ENCODE measurements at regions not wholly inside any gene's neighbourhood (a gene's known extent, or its start where the extent isn't known, plus 50 kb on each side); places are given as distances from the start of the nearest gene placed in this dataset.

DNA sequence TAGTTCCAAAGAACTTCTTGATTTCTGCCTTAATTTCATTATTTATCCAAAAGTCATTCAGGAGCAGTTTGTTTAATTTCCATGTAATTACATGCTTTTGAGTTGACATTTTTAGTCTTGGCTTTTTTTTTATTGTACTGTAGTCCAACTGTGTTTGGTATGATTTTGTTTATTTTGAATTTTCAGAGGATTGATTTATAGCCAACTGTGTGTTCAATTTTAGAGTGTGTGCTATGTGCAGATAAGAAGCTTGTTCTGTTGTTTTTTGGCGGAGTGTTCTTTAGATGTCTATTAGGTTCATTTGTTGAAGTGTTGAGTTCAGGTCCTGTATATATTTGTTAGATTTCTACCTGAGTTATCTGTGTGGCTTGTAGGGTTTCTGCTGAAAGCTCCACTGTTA is 533.6 kb downstream of the TRAM1L1 start:
- no peak for DNase-seq (ENCODE audit: low spot score in 2 of 2)
- H3K4me1 ChIP-seq: no peaks in the 10 kb centered on the region
- H3K36me3 ChIP-seq: no peaks in the 10 kb centered on the region
- no peaks in the 10 kb centered on the region for H3K27me3 ChIP-seq
- H3K4me3 ChIP-seq: no peak overlapping the region
- TF ChIP-seq POLR2A (IDR thresholded peaks at IDR 0.05) (no peak), CTCF (IDR thresholded peaks at IDR 0.05) (no peak), EP300 (IDR thresholded peaks at IDR 0.05) (no peak)
- no peaks in the 10 kb centered on the region for H3K9me3 ChIP-seq
- no peak overlapping the region for H3K27ac ChIP-seq
- 77 to 82% methylated on average over 1 of the region's 1 CpG for whole genome bisulfite sequencing, 2 donors

DNA sequence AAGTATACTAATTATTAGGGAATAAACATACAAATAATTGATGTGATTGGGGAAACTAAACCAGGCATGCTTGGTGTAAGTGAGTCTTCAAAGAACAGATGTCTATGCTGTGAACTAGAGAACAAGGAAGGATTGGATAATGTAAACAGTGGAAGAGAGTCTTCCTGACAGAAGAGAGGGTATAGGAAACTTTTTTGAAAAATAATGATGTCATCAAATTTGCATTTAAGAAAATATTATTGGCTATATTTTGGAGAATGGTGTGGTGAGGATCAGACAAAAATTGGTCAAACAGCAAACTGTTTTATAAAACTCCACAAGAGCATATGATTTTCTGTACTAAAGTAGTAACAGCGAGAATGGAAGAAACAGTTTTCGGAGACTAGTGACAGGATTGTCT is 537.7 kb downstream of the TRAM1L1 start:
- peaks cover 0 to 2% (median 0%) of the 10 kb centered on the region in 4 donors for H3K9me3 ChIP-seq
- H3K36me3 ChIP-seq: no peaks in the 10 kb centered on the region
- no peaks in the 10 kb centered on the region for H3K27me3 ChIP-seq
- no peak for DNase-seq (ENCODE audit: low spot score in 2 of 2)
- no peak overlapping the region for H3K4me3 ChIP-seq
- 96 to 98% methylated on average over 2 of the region's 2 CpGs for WGBS, 2 donors
- TF ChIP-seq EP300 (IDR thresholded peaks at IDR 0.05): no peak
- TF ChIP-seq CTCF (IDR thresholded peaks at IDR 0.05): no peak
- no peak for TF ChIP-seq POLR2A (IDR thresholded peaks at IDR 0.05)
- no peak overlapping the region for H3K27ac ChIP-seq
- no peaks in the 10 kb centered on the region for H3K4me1 ChIP-seq

GRCh38 chr4:116546759-116547158 is 538.6 kb downstream of the TRAM1L1 start:
- 89 to 95% methylated on average over 1 of the region's 1 CpG for WGBS, 2 donors
- no peak for DNase-seq (ENCODE audit: low spot score in 2 of 2)
- TF ChIP-seq CTCF (IDR thresholded peaks at IDR 0.05) (no peak), POLR2A (IDR thresholded peaks at IDR 0.05) (no peak), EP300 (IDR thresholded peaks at IDR 0.05) (no peak)
- peaks cover 0 to 2% (median 0%) of the 10 kb centered on the region in 4 donors for H3K9me3 ChIP-seq
- H3K27me3 ChIP-seq: no peaks in the 10 kb centered on the region
- no peaks in the 10 kb centered on the region for H3K36me3 ChIP-seq
- H3K4me1 ChIP-seq: no peaks in the 10 kb centered on the region
- H3K4me3 ChIP-seq: no peak overlapping the region
- no peak overlapping the region for H3K27ac ChIP-seq

DNA sequence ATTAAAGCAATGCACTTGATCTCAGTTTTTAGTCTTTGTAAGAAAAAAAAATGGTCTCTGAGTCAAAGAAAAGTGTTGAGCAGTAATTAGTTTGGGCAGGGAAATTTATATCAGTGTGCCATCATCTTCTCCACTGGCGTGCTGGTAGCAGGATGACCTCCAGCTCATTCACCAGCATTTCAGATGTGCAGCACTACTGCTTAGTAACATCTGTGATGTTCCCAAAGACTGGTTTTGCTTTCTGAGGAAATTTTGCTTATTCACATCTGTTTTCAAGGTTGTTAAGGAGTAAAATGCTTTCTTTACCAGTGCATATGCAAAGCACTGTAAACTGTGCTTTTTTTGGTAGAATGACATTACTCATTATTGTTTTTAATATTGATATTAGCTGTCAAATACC is 540.4 kb downstream of the TRAM1L1 start:
- H3K4me3 ChIP-seq: no peak overlapping the region
- WGBS, 2 donors: 65 to 77% methylated on average over 1 of the region's 1 CpG
- no peak overlapping the region for H3K27ac ChIP-seq
- H3K4me1 ChIP-seq: no peaks in the 10 kb centered on the region
- no peaks in the 10 kb centered on the region for H3K36me3 ChIP-seq
- peaks cover 0 to 2% (median 0%) of the 10 kb centered on the region in 4 donors for H3K9me3 ChIP-seq
- H3K27me3 ChIP-seq: no peaks in the 10 kb centered on the region
- no peak for DNase-seq (ENCODE audit: low spot score in 2 of 2)
- TF ChIP-seq CTCF (IDR thresholded peaks at IDR 0.05) (no peak), EP300 (IDR thresholded peaks at IDR 0.05) (no peak), POLR2A (IDR thresholded peaks at IDR 0.05) (no peak)

GRCh38 chr4:116539744-116540143 is 545.6 kb downstream of the TRAM1L1 start:
- Histone ChIP-seq H3K27me3 (no peaks in the 10 kb centered on the region), H3K4me1 (no peaks in the 10 kb centered on the region), H3K36me3 (no peaks in the 10 kb centered on the region), H3K27ac (no peak overlapping the region), H3K9me3 (peaks cover 0 to 2% (median 0%) of the 10 kb centered on the region in 4 donors), H3K4me3 (no peak overlapping the region)
- 89 to 96% methylated on average over 3 of the region's 3 CpGs for WGBS, 2 donors
- no peak for DNase-seq (ENCODE audit: low spot score in 2 of 2)
- TF ChIP-seq EP300 (IDR thresholded peaks at IDR 0.05) (no peak), CTCF (IDR thresholded peaks at IDR 0.05) (no peak), POLR2A (IDR thresholded peaks at IDR 0.05) (no peak)

Measured in tibial nerve (tissue), 4 donors.